ENCODE measurements at regions not wholly inside any gene's neighbourhood (a gene's known extent, or its start where the extent isn't known, plus 50 kb on each side); places are given as distances from the start of the nearest gene placed in this dataset.

DNA sequence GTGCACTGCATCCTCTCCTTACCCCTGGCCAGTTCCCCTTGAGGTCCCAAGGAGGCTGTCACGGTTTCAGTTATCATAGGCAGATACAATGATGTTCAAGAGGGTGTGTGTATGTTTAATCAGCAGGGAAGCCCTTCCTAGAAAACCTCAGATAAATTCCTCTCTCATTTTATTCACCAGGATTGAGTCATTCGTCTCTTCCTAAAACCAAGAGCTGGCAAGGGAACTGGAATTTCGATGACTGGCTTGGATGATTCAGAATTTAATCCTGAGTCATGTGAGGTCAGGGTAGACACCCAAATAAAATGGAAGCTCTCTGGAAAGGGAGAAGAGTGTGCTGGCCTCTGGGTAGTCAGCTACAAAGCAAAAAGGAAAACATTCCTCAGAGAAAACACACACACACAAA lies 106.2 kb upstream of the RAPGEF2 start:
- H3K4me3 ChIP-seq (replicated peaks; ENCODE audit: low read depth, low read length): no peak overlapping the region
- DNase-seq (ENCODE audit: low read depth): peak; percentile 92
- TF ChIP-seq CTCF (IDR thresholded peaks at IDR 0.05; ENCODE audit: low read length, missing control alignments): no peak

DNA sequence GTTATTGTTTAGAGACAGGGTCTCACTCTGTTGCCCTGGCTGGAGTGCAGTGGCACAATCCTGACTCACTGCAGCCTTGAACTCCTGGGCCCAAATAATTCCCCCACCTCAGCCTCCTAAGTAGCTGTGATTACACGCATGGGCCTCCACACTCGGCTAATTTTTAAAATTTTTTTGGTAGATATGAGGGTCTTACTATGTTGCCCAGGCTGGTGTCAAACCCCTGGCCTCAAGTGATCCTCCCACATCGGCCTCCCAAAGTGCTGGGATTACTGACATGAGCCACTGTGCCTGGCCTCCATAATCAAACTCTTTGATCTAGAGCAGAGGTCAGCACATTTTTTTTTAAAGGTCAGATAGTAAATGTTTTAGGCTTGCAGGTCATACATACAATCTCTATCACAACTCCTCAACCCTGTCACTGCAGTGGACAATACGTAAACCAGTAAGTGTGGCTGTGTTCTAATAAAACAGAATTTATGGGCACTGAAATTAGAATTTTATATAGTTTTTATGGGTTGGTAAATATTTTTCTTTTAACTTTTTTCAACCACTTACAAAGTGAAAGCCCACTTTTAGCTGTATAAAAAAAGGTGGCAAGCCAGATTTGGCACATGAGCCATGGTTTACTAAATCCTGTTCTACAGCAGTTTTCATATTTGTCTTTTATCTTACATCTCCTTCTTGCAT lies 105.1 kb upstream of the RAPGEF2 start:
- DNase-seq (ENCODE audit: low read depth): no peak
- no peak for TF ChIP-seq CTCF (IDR thresholded peaks at IDR 0.05; ENCODE audit: low read length, missing control alignments)
- no peak overlapping the region for H3K4me3 ChIP-seq (replicated peaks; ENCODE audit: low read depth, low read length)

DNA sequence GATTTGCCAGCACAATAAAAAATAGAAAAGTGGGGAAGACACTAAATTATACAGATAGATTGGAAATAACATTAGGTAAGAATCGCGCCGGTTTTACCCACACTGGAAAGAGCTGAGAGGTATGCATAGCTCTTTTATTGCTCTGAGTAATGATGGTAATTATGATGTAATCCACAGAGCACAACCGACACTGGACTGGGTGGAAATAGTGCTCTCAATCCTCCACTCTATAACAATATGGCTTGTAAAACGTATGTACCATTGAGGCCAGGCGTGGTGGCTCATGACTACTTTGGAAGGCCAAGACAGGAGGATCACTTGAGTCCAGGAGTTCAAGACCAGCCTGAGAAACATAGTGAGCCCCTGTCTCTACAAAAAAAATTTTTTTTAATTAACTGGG lies 104.3 kb upstream of the RAPGEF2 start:
- DNase-seq (ENCODE audit: low read depth): no peak
- TF ChIP-seq CTCF (IDR thresholded peaks at IDR 0.05; ENCODE audit: low read length, missing control alignments): no peak
- no peak overlapping the region for H3K4me3 ChIP-seq (replicated peaks; ENCODE audit: low read depth, low read length)

GRCh38 chr4:158999166-158999682 lies 103.7 kb upstream of the RAPGEF2 start:
- H3K4me3 ChIP-seq (replicated peaks; ENCODE audit: low read depth, low read length): no peak overlapping the region
- DNase-seq (ENCODE audit: low read depth): no peak
- no peak for TF ChIP-seq CTCF (IDR thresholded peaks at IDR 0.05; ENCODE audit: low read length, missing control alignments)

DNA sequence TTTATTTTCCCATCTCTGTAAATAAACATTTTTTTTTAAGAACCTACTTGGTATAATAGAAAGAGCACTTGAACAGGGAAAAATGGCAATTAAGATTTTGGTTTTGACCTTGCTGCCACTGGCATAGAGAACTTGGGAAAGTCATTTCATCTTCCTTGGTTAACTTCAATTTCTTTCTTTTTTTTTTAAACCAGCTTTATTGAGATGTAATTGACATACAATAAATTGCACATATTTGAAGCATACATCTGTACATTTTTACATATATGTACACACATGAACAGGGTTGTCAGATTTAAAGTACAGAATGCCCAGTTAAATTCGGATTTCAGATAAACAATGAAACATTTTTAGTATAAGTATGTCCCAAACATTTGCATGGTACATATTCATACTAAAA lies 103.0 kb upstream of the RAPGEF2 start:
- DNase-seq (ENCODE audit: low read depth): no peak
- H3K4me3 ChIP-seq (replicated peaks; ENCODE audit: low read depth, low read length): no peak overlapping the region
- no peak for TF ChIP-seq CTCF (IDR thresholded peaks at IDR 0.05; ENCODE audit: low read length, missing control alignments)

DNA sequence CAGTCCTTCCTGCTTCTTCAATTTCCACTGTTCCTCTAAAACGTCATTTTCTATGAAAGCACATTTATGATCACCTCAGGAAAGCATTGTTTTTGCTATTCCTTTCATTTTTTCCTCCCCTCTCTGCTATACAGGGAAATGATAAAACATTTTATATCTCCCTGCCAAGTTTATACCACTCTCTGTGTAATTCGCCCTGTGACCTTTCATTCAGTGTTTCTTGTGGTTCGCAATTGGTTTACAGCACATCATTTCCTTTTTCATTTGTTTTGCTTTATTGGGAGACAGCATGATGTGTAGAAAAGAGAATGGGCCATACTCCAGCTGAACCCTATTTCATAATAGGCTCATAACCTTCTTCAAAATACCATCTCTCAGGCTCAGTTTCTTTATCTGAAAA lies 99.9 kb upstream of the RAPGEF2 start:
- TF ChIP-seq CTCF (IDR thresholded peaks at IDR 0.05; ENCODE audit: low read length, missing control alignments): no peak
- DNase-seq (ENCODE audit: low read depth): peak; percentile 87
- no peak overlapping the region for H3K4me3 ChIP-seq (replicated peaks; ENCODE audit: low read depth, low read length)
